Esophagus squamous epithelium (tissue), 4 donors: ENCODE measurements at regions not wholly inside any gene's neighbourhood (a gene's known extent, or its start where the extent isn't known, plus 50 kb on each side); places are given as distances from the start of the nearest gene placed in this dataset.

Source experiments
- POLR2A ChIP-seq, 4 donors: fragments of 450-650 bp; IDR thresholded peaks; one replicate each; pipeline ENCODE4 v1.6.1; 2017; ENCODE audit warnings: antibody characterized with exemption in 4 of 4, mild to moderate bottlenecking in 4 of 4, moderate library complexity in 3 of 4
- TF ChIP-seq, protein P1 (sequence below), 6 experiments: fragments of 450-650 bp in 4 of 6; fragments of 200-600 bp in 2 of 6; sonication (generic) in 2 of 6; IDR thresholded peaks; one replicate each; pipeline ENCODE4 v1.5.1; 2016 to 2019; ENCODE audit warnings: antibody characterized with exemption in 6 of 6, mild to moderate bottlenecking in 4 of 6, moderate library complexity in 4 of 6

DNA sequence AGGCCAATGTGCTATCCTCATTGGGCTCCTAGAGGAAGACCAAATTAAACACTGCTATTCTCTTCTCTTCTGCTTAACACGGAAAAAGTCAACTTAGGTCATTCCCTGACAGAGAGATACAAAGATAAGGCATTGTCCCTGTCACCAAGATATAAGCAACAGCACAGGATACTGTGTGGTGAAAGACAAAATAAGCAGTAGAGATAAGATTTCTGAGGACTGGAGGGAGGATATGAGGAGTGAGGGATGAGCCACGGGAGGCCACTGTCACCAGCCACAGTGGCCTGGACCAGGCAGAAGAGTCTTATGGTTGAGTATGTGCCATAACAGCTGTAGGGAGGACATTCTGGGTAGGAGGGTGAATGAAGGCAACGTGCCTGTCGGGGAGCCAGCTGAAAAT lies 54.4 kb upstream of the SLC14A2 start:
- TF ChIP-seq, protein P1, sequence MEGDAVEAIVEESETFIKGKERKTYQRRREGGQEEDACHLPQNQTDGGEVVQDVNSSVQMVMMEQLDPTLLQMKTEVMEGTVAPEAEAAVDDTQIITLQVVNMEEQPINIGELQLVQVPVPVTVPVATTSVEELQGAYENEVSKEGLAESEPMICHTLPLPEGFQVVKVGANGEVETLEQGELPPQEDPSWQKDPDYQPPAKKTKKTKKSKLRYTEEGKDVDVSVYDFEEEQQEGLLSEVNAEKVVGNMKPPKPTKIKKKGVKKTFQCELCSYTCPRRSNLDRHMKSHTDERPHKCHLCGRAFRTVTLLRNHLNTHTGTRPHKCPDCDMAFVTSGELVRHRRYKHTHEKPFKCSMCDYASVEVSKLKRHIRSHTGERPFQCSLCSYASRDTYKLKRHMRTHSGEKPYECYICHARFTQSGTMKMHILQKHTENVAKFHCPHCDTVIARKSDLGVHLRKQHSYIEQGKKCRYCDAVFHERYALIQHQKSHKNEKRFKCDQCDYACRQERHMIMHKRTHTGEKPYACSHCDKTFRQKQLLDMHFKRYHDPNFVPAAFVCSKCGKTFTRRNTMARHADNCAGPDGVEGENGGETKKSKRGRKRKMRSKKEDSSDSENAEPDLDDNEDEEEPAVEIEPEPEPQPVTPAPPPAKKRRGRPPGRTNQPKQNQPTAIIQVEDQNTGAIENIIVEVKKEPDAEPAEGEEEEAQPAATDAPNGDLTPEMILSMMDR (IDR thresholded peaks at IDR 0.05): no peak
- TF ChIP-seq POLR2A (IDR thresholded peaks at IDR 0.05): no peak
